Fibroblast of lung (primary cell): ENCODE measurements at regions not wholly inside any gene's neighbourhood (a gene's known extent, or its start where the extent isn't known, plus 50 kb on each side); places are given as distances from the start of the nearest gene placed in this dataset.

Source experiments
- EZH2 ChIP-seq: IDR thresholded peaks from 2 replicates; pipeline ENCODE4 v1.5.1; 2012; ENCODE audit warnings: low read length, control low read depth, mild to moderate bottlenecking; ENCODE audit errors: missing control alignments
- TF ChIP-seq, protein P1 (sequence below), 2 donors: IDR thresholded peaks in 1 of 2; conservative IDR thresholded peaks in 1 of 2; 1 replicate in 1 of 2; 2 replicates in 1 of 2; pipeline ENCODE4 v1.5.1; 2011 to 2012; ENCODE audit warnings: low read length in 2 of 2, control low read depth in 1 of 2, inconsistent platforms in 1 of 2, low read depth in 1 of 2, mild to moderate bottlenecking in 1 of 2

DNA sequence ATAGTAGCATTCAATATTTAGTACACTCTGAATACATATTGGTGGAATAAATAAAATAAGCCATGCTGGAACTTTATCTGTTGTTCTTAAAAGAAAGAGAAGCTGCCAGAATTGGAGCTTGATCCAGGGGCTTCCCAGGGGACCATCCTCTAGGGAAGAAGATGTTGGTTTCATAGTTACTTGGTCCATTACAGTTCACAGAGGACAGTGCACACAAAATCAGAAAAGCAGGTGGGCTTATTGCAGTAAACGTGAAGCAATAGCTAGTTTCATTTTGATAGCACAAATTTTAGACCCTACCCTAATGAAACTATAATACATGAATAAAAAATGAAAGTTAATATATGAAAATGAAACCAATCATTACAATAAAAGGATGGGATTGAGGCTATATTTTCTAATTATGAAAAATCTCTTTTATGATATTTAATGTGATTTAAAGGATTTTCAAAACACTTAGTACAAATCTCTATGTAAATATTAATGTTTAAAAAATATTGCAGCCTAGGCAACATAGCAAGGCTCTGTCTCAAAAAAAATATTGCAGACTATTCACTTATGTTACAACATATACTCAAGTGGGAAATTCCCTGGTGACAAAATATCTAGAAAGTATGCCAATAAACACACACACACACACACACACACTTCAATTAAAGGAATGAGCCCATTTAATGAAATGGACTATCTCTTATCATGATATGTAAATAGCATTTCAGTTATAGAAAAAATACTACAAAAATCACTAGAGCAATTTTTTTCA is 227.0 kb upstream of the MARCKS start:
- TF ChIP-seq, protein P1, sequence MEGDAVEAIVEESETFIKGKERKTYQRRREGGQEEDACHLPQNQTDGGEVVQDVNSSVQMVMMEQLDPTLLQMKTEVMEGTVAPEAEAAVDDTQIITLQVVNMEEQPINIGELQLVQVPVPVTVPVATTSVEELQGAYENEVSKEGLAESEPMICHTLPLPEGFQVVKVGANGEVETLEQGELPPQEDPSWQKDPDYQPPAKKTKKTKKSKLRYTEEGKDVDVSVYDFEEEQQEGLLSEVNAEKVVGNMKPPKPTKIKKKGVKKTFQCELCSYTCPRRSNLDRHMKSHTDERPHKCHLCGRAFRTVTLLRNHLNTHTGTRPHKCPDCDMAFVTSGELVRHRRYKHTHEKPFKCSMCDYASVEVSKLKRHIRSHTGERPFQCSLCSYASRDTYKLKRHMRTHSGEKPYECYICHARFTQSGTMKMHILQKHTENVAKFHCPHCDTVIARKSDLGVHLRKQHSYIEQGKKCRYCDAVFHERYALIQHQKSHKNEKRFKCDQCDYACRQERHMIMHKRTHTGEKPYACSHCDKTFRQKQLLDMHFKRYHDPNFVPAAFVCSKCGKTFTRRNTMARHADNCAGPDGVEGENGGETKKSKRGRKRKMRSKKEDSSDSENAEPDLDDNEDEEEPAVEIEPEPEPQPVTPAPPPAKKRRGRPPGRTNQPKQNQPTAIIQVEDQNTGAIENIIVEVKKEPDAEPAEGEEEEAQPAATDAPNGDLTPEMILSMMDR (conservative IDR thresholded peaks at IDR 0.05 in 1 of 2, IDR thresholded peaks at IDR 0.05 in 1 of 2; ENCODE audit: low read depth in 1 of 2, low read length in 2 of 2) = no peak
- no peak for TF ChIP-seq EZH2
